HEK293 (cell line): ENCODE measurements at regions not wholly inside any gene's neighbourhood (a gene's known extent, or its start where the extent isn't known, plus 50 kb on each side); places are given as distances from the start of the nearest gene placed in this dataset.

Experiments used
- GLIS1 ChIP-seq: fragments of 450-650 bp; formaldehyde crosslinking; IDR thresholded peaks from 2 replicates; pipeline ENCODE4 v1.5.1; 2016; ENCODE audit warnings: missing biosample characterization, missing genetic modification characterization
- KLF7 ChIP-seq: fragments of 450-650 bp; formaldehyde crosslinking; IDR thresholded peaks from 2 replicates; pipeline ENCODE4 v1.5.1; 2016; ENCODE audit warnings: missing biosample characterization, missing genetic modification characterization, borderline replicate concordance
- SCRT2 ChIP-seq: fragments of 450-650 bp; formaldehyde crosslinking; IDR thresholded peaks from 2 replicates; pipeline ENCODE4 v1.5.1; 2016; ENCODE audit warnings: missing biosample characterization, missing genetic modification characterization
- ZBTB11 ChIP-seq: fragments of 450-650 bp; formaldehyde crosslinking; conservative IDR thresholded peaks from 2 replicates; pipeline ENCODE4 v1.5.1; 2016; ENCODE audit warnings: low read depth, missing biosample characterization, missing genetic modification characterization
- ZBTB20 ChIP-seq: fragments of 450-650 bp; formaldehyde crosslinking; IDR thresholded peaks from 2 replicates; pipeline ENCODE4 v1.5.1; 2016; ENCODE audit warnings: missing biosample characterization, missing genetic modification characterization
- ZFP37 ChIP-seq: fragments of 450-650 bp; formaldehyde crosslinking; IDR thresholded peaks from 2 replicates; pipeline ENCODE4 v1.5.1; 2016; ENCODE audit warnings: missing biosample characterization, missing genetic modification characterization
- ZNF280D ChIP-seq: fragments of 450-650 bp; formaldehyde crosslinking; IDR thresholded peaks from 2 replicates; pipeline ENCODE4 v1.5.1; 2016; ENCODE audit warnings: missing biosample characterization, missing genetic modification characterization
- ZNF513 ChIP-seq: fragments of 450-650 bp; IDR thresholded peaks from 2 replicates; pipeline ENCODE4 v1.5.1; 2018; ENCODE audit warnings: missing biosample characterization, missing genetic modification characterization
- ZNF561 ChIP-seq: fragments of 450-650 bp; IDR thresholded peaks from 2 replicates; pipeline ENCODE4 v1.5.1; 2018; ENCODE audit warnings: missing biosample characterization, missing genetic modification characterization, borderline replicate concordance
- ZNF660 ChIP-seq: fragments of 450-650 bp; IDR thresholded peaks from 2 replicates; pipeline ENCODE4 v1.5.1; 2018; ENCODE audit warnings: missing biosample characterization, mild to moderate bottlenecking, missing genetic modification characterization
- ZNF837 ChIP-seq: fragments of 450-650 bp; formaldehyde crosslinking; IDR thresholded peaks from 2 replicates; pipeline ENCODE4 v1.5.1; 2016; ENCODE audit warnings: missing biosample characterization, missing genetic modification characterization

DNA sequence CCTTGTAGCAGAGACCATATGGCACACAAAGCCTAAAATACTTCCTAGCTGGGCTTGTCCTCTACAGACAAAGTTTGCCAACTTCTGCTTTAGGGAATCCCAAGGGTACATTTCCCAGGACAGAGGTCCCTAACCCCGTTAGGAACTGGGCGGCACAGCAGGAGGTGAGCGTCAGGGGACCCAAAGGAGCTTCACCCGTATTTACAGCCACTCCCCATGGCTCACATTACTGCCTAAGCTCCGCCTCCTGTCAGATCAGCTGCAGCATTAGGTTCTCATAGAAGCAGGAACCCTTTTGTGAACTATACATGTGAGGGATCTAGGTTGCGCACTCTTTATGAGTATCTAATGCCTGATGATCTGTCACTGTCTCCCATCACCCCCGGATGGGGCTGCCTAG lies 88.5 kb upstream of the TRPM3 start:
- TF ChIP-seq ZNF513 (tag by site-specific recombination): no peak
- no peak for TF ChIP-seq ZBTB20
- no peak for TF ChIP-seq SCRT2
- no peak for TF ChIP-seq ZNF280D
- TF ChIP-seq ZBTB11 (tag by site-specific recombination): no peak
- no peak for TF ChIP-seq ZNF561 (tag by site-specific recombination)
- no peak for TF ChIP-seq KLF7 (tag by site-specific recombination)
- no peak for TF ChIP-seq ZNF837 (tag by site-specific recombination)
- TF ChIP-seq ZFP37 (tag by site-specific recombination): no peak
- TF ChIP-seq GLIS1: no peak
- no peak for TF ChIP-seq ZNF660 (tag by site-specific recombination)
